DND-41 (cell line): ENCODE measurements at regions not wholly inside any gene's neighbourhood (a gene's known extent, or its start where the extent isn't known, plus 50 kb on each side); places are given as distances from the start of the nearest gene placed in this dataset.
A peak's percentile ranks its signal among the peaks of the same experiment; 100 is the strongest.

Experiments
- ATAC-seq: fragments of 200-7000 bp; cut with Tn5 transposase; 3 replicates; pipeline ENCODE4 v1.9.1; 2021; ENCODE audit warnings: low read depth; ENCODE audit not compliant: insufficient read depth
- DNase-seq: peaks from one replicate; pipeline ENCODE4 v3.0.0-alpha.2; 2020
- H2AFZ ChIP-seq: 2 replicates; pipeline ENCODE4 v1.6.0; 2012; ENCODE audit warnings: low read depth, low read length
- H3K27ac ChIP-seq: 2 replicates; pipeline ENCODE4 v1.5.1; 2012; ENCODE audit warnings: low read length, inconsistent platforms
- H3K27me3 ChIP-seq: fragments of 200-600 bp; sonication (generic); 2 replicates; pipeline ENCODE4 v1.6.0; 2012; ENCODE audit warnings: low read length, mild to moderate bottlenecking, inconsistent platforms; ENCODE audit not compliant: insufficient read depth, poor library complexity
- H3K36me3 ChIP-seq: 2 replicates; pipeline ENCODE4 v1.5.1; 2012; ENCODE audit warnings: low read length, inconsistent platforms; ENCODE audit not compliant: insufficient read depth
- H3K4me1 ChIP-seq: 2 replicates; pipeline ENCODE4 v1.5.1; 2012; ENCODE audit warnings: mild to moderate bottlenecking, low read length; ENCODE audit not compliant: insufficient read depth
- H3K4me2 ChIP-seq: 2 replicates; pipeline ENCODE4 v1.6.0; 2012; ENCODE audit warnings: mild to moderate bottlenecking, moderate library complexity, low read length, inconsistent platforms; ENCODE audit not compliant: insufficient read depth
- H3K4me3 ChIP-seq, 2 experiments: fragments of 200-600 bp in 1 of 2; shearing (Covaris generic) in 1 of 2; 2 replicates each; pipeline ENCODE4 v1.5.1; 2012 to 2016; ENCODE audit warnings: inconsistent platforms in 2 of 2, low read length in 2 of 2, mild to moderate bottlenecking in 2 of 2, low read depth in 1 of 2, moderate library complexity in 1 of 2
- H3K79me2 ChIP-seq: 2 replicates; pipeline ENCODE4 v1.6.0; 2012; ENCODE audit warnings: low read length, inconsistent platforms; ENCODE audit not compliant: insufficient read depth
- H3K9ac ChIP-seq: 2 replicates; pipeline ENCODE4 v1.6.0; 2012; ENCODE audit warnings: low read depth, mild to moderate bottlenecking, inconsistent platforms, low read length, moderate library complexity
- H3K9me3 ChIP-seq: 2 replicates; pipeline ENCODE4 v1.5.1; 2012; ENCODE audit warnings: low read length, moderate library complexity, mild to moderate bottlenecking, inconsistent platforms; ENCODE audit not compliant: insufficient read depth, severe bottlenecking
- H4K20me1 ChIP-seq: 2 replicates; pipeline ENCODE4 v1.6.0; 2012; ENCODE audit warnings: low read length; ENCODE audit not compliant: insufficient read depth
- CTCF ChIP-seq: IDR thresholded peaks from 2 replicates; pipeline ENCODE4 v1.5.1; 2012; ENCODE audit warnings: borderline replicate concordance, low read length, moderate library complexity, mild to moderate bottlenecking; ENCODE audit not compliant: poor library complexity, severe bottlenecking; ENCODE audit errors: extremely low read depth
- EZH2 ChIP-seq: IDR thresholded peaks from 3 replicates; pipeline ENCODE4 v1.6.1; 2012; ENCODE audit warnings: borderline replicate concordance, low read depth, mild to moderate bottlenecking, moderate library complexity, low read length, inconsistent platforms; ENCODE audit not compliant: severe bottlenecking

- TF ChIP-seq EZH2 (no peak), CTCF (no peak)
- Histone ChIP-seq H3K36me3 (no peaks in the 10 kb centered on the region), H3K4me3 (no peak overlapping the region), H3K9ac (no peak overlapping the region), H3K27ac (peak overlapping the region; percentile 86), H3K9me3 (no peaks in the 10 kb centered on the region), H3K4me1 (peaks cover 69% of the 10 kb centered on the region), H3K4me2 (no peak overlapping the region), H4K20me1 (no peaks in the 10 kb centered on the region), H3K27me3 (no peaks in the 10 kb centered on the region), H2AFZ (no peak overlapping the region), H3K79me2 (no peaks in the 10 kb centered on the region)
- ATAC-seq = peak; percentile 61
- DNase-seq = peak; percentile 75
Measured at GRCh38 chr3:72085036-72085435, 300.1 kb upstream of the PROK2 start.

GRCh38 chr3:72082776-72083462, 298.0 kb upstream of the PROK2 start:
- peak overlapping the region; percentile 52 for H3K4me2 ChIP-seq
- H3K27ac ChIP-seq = peak overlapping the region; percentile 85
- TF ChIP-seq EZH2 (no peak), CTCF (no peak)
- no peaks in the 10 kb centered on the region for H3K9me3 ChIP-seq
- DNase-seq (peak; percentile 64), ATAC-seq (peak; percentile 69)
- peaks cover 77% of the 10 kb centered on the region for H3K4me1 ChIP-seq
- no peaks in the 10 kb centered on the region for H3K27me3 ChIP-seq
- no peaks in the 10 kb centered on the region for H3K79me2 ChIP-seq
- H4K20me1 ChIP-seq = no peaks in the 10 kb centered on the region
- H2AFZ ChIP-seq = peak overlapping the region; percentile 48; the same call in 1 of the 2 replicates
- peak overlapping the region in 1 of 2 experiments; percentile 22; a peak in 1 of 4 replicates for H3K4me3 ChIP-seq
- H3K36me3 ChIP-seq = no peaks in the 10 kb centered on the region
- peak overlapping the region; percentile 33 for H3K9ac ChIP-seq

- H4K20me1 ChIP-seq = no peaks in the 10 kb centered on the region
- peak overlapping the region; percentile 52; the same call in 1 of the 2 replicates for H3K4me2 ChIP-seq
- H3K9me3 ChIP-seq = no peaks in the 10 kb centered on the region
- no peak for ATAC-seq
- no peaks in the 10 kb centered on the region for H3K36me3 ChIP-seq
- 0 out of 4 replicates have a peak overlapping the region, but pooled peaks of 1 of the 2 experiments have one; percentile 18 for H3K4me3 ChIP-seq
- H2AFZ ChIP-seq = 0 out of 2 replicates have a peak overlapping the region, but pooled peaks have one; percentile 0
- no peaks in the 10 kb centered on the region for H3K79me2 ChIP-seq
- H3K27me3 ChIP-seq = no peaks in the 10 kb centered on the region
- peak overlapping the region; percentile 33; the same call in 1 of the 2 replicates for H3K9ac ChIP-seq
- TF ChIP-seq EZH2 = no peak
- TF ChIP-seq CTCF = no peak
- peak overlapping the region; percentile 85 for H3K27ac ChIP-seq
- H3K4me1 ChIP-seq = peaks cover 76% of the 10 kb centered on the region
- DNase-seq = no peak
Measured at GRCh38 chr3:72082186-72082715, 297.3 kb upstream of the PROK2 start.
